B cell (primary cell): ENCODE measurements at regions not wholly inside any gene's neighbourhood (a gene's known extent, or its start where the extent isn't known, plus 50 kb on each side); places are given as distances from the start of the nearest gene placed in this dataset.

Experiments used
- CTCF ChIP-seq: fragments of 200-600 bp; IDR thresholded peaks from one replicate; pipeline ENCODE4 v1.8.0; 2022; ENCODE audit warnings: antibody characterized with exemption, mild to moderate bottlenecking
- EZH2 ChIP-seq: IDR thresholded peaks from 2 replicates; pipeline ENCODE4 v1.6.1; 2012; ENCODE audit warnings: borderline replicate concordance, low read depth, mild to moderate bottlenecking, moderate library complexity, low read length; ENCODE audit not compliant: insufficient read depth, poor library complexity, severe bottlenecking

GRCh38 chr1:79550402-79550801, 543.9 kb upstream of the ADGRL4 start:
- TF ChIP-seq CTCF: no peak
- no peak for TF ChIP-seq EZH2
